GM12873 (cell line): ENCODE measurements at regions not wholly inside any gene's neighbourhood (a gene's known extent, or its start where the extent isn't known, plus 50 kb on each side); places are given as distances from the start of the nearest gene placed in this dataset.

Experiments
- TF ChIP-seq, protein P1 (sequence below): IDR thresholded peaks from 2 replicates; pipeline ENCODE4 v1.5.1; 2012; ENCODE audit warnings: low read depth, mild to moderate bottlenecking, moderate library complexity, low read length, control low read depth; ENCODE audit not compliant: insufficient read depth; ENCODE audit errors: missing control alignments

DNA sequence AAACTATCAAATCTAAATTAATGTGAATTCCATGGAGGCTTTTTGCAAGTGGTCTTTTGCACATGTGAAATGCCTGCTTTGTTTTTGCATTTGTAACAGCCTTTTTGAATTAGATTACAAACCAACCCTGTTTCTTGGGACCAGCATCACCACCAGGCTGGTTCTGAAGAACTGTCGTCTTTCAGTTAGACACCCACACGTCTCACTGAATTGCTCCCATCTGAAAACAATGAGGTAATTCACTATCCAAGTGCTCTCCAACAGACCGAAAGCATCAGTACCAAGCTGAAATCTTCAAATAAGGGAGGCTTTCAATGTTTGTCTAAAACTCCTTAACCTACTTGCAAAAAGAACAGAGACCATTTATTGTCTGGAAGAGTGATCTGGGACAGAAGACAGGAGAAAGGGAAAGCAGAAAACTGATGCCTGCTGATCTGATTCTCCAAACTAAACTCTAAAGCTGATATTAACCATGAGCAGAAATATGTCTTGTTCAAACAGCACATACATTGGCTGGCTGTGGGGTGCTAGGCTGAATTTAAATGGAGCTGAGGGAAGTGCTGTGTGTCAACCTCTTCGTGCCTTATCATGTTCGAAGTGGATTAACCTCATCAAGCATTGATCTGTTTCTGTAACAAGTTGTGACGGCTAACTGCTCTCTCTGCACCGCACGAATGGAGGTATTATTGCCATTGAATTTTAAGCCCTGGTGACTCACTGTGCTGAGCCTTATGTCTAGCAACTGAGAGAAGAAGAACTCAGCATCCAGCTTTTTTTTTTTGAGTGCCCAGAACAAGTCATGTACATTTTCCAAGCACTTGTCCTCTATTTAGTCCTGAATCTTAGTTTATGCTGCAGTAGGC is 213.7 kb upstream of the P2RY1 start:
- TF ChIP-seq, protein P1, sequence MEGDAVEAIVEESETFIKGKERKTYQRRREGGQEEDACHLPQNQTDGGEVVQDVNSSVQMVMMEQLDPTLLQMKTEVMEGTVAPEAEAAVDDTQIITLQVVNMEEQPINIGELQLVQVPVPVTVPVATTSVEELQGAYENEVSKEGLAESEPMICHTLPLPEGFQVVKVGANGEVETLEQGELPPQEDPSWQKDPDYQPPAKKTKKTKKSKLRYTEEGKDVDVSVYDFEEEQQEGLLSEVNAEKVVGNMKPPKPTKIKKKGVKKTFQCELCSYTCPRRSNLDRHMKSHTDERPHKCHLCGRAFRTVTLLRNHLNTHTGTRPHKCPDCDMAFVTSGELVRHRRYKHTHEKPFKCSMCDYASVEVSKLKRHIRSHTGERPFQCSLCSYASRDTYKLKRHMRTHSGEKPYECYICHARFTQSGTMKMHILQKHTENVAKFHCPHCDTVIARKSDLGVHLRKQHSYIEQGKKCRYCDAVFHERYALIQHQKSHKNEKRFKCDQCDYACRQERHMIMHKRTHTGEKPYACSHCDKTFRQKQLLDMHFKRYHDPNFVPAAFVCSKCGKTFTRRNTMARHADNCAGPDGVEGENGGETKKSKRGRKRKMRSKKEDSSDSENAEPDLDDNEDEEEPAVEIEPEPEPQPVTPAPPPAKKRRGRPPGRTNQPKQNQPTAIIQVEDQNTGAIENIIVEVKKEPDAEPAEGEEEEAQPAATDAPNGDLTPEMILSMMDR: no peak

DNA sequence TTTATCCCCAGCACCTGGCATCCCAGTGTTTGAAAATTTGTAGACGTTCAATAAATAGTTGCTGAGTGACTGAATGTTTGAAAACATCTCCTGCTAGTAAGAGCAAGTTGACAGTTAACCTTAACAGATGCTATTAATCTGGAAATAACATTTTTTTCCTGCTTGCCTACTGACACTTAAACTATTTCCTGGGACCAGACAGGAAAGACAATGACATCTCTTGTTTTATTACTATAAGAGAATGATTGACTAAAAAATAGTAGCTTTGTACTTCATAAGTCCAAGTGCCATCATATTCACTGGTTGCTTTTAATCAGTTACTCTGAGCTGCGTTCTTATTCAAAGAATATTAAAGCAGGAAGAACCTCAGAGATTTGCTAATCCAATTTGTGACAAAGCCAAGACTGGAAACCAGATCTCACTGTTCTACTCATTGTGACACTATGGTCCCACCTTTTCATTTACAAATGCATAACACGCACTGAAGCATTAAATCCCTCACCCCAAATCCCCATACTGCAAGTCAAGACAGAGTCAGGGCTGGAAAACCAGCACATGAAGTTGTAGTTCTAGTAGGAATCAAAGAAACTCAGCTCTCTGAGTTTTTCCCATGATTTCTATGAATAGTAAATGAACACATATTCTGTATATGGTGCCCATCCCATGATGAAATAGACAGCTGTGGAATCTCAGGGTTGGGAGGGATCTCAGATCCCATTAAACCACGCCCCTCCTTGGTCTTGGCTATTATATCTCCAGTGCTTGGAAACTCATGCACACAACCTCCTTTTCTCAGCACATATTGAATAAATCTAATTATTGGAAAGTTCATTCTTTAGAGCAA is 212.7 kb upstream of the P2RY1 start:
- TF ChIP-seq, protein P1: no peak

DNA sequence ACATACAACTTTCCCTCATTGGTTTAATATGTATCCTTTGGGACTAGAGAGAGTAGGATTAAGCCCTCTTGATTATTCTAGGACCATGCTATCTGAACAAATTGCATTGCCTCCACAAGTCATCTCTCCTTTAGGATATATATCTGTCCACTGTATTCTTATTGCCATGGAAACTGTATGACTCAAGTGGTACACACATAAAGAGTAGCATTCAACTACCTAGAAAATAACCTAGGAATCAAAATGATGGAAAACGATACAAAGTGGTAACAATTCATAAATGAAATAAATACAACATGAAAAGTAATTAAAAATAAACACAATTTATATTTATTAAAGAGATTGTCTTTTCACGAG is 212.1 kb upstream of the P2RY1 start:
- TF ChIP-seq, protein P1: no peak

DNA sequence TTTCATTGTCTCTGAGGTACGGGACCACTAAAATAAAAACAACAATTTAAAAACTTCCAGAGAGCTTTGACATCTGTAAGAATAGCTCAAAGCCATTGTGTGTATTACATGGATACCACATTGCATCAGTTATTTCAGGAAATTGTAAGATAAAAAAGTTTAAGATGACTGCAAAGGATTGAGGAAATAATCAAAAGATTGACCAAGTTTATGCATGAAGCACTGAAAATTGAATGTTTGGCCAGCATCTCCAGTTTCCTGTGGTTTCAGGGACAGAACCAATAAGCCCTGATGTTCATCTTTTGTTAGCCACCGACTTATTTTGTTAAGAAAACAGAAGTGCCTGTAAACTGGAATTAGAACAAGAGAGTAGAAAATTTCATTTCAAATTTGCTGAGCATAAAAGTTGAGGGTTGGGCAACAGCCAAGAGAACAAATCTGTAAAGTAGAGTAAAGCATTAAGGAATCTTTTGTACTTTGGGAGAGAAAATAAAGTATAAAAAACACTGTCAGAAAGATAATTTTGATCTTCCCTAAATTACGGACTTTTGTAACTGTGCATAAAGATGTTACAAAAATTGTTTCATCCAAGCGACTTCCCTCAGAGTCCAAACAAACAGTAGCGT is 211.5 kb upstream of the P2RY1 start:
- TF ChIP-seq, protein P1: no peak

DNA sequence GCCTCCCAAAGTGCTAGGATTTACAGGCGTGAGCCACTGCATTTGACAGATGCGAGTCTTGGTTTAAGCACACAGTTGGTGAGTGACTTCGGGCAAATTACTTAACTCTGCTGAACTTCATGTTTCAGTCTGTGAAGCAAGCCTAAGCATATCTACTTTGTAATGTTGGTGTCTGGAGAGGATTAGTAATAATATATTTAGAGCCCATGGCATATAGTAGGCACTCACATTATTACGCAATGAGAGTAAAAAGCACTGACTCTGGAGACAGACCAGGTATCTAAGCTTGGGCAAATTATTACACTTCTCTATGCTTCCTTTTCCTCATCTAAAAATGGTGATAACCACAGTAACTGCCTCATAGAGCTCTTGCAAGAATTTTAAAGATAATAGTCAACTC is 208.7 kb upstream of the P2RY1 start:
- TF ChIP-seq, protein P1: no peak

DNA sequence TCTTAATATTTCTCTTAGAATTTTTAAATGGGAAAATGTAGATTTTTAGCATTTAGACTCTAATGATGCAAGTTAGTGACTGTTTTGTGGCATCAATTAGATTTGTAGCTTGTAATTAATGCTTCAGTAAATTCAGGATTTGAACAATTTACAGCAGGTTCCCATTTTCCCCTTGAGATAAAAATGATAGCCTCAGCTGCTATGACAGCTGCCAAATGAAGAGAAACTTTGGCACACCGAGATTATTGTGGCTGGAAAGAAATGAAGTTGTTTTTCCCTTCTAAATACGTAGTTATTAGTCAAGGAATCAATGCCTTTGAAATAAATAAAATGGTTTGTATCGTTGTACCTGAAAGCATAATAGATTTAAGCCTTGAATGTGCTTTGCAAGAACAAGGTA is 206.4 kb upstream of the P2RY1 start:
- TF ChIP-seq, protein P1: no peak

DNA sequence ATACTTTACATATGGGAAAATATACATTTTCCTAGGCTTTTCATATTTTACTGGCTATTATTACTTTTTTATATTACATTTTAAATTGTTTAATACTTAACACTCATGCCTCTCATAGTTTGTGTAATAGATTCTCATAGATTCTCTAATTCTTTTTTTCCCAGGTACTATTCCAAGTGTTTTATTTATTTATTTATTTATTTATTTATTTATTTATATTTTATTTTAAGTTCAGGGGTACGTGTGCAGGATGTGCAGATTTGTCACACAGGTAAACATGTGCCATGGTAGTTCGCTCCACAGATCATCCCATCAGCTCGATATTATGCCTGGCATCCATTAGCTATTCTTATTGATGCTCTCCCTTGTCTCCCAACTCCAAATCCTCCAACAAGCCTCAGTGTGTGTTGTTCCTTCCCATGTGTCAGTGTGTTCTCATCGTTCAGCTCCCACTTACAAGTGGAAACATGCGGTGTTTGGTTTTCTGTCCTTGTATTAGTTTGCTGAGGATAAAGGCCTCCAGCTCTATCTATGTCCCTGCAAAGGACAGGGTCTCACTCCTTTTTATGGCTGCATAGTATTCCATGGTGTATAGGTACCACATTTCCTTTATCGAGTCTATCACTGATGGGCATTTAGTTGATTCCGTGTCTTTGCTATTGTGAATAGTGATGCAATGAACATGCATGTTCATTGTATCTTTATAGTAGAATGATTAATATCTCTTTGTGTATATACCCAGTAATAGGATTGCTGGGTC is 205.4 kb upstream of the P2RY1 start:
- TF ChIP-seq, protein P1: no peak
